RWPE1 (cell line): ENCODE measurements at regions not wholly inside any gene's neighbourhood (a gene's known extent, or its start where the extent isn't known, plus 50 kb on each side); places are given as distances from the start of the nearest gene placed in this dataset.

ENCODE experiments used
- CTCF ChIA-PET: fragments of 350-600 bp; sonication (Branson Sonifier 250); formaldehyde crosslinking; extraction: SDS; loops from one replicate; lab custom pipeline; 2021; lab: Yijun Ruan, JAX
- POLR2A ChIA-PET: fragments of 400-600 bp; formaldehyde crosslinking; extraction: SDS; loops from one replicate; lab custom pipeline; 2020; ENCODE audit warnings: antibody characterized with exemption; ENCODE audit not compliant: low non-redundant PET; lab: Yijun Ruan, JAX
- DNase-seq: peaks from one replicate; pipeline ENCODE4 v3.0.0; 2012; ENCODE audit warnings: low spot score
- H3K27ac ChIP-seq: fragments of 450-650 bp; 2 replicates; pipeline ENCODE4 v1.5.1; 2017
- CTCF ChIP-seq: fragments of 450-650 bp; conservative IDR thresholded peaks from 2 replicates; pipeline ENCODE4 v1.5.1; 2017; ENCODE audit warnings: low read depth, mild to moderate bottlenecking

DNA sequence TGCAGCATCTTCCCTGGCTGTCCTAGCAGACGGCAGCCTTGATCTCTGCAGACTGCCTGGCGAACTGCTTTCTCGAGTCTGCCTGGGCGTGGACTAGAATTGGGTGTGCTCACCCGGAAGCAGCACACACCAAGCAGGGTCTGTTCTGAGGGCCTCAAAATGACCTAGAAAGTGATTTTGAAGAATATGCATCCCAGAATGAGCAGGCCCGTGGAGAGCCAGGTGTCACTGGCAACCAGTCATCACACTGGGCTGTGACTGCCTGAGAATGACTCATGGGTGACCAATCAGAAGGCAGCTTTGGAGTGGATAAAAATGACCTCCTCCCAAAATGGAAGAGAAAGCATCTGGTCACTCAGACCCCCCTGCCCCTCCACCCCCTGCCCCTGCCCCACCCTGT, 114.9 kb upstream of the NECTIN1 start:
- POLR2A ChIA-PET = no interaction called here
- CTCF ChIA-PET = interaction anchor here (0.7 kb wide), 1 partner anchor 37 kb away, joined by 3 read pairs; no protein-coding TSS in a partner anchor
- peak; percentile 77 for DNase-seq
- no peak overlapping the region for H3K27ac ChIP-seq
- no peak for TF ChIP-seq CTCF

GRCh38 chr11:119842731-119843130, 113.7 kb upstream of the NECTIN1 start:
- CTCF ChIA-PET = no interaction called here
- no peak for DNase-seq
- POLR2A ChIA-PET = no interaction called here
- no peak overlapping the region for H3K27ac ChIP-seq
- no peak for TF ChIP-seq CTCF

DNA sequence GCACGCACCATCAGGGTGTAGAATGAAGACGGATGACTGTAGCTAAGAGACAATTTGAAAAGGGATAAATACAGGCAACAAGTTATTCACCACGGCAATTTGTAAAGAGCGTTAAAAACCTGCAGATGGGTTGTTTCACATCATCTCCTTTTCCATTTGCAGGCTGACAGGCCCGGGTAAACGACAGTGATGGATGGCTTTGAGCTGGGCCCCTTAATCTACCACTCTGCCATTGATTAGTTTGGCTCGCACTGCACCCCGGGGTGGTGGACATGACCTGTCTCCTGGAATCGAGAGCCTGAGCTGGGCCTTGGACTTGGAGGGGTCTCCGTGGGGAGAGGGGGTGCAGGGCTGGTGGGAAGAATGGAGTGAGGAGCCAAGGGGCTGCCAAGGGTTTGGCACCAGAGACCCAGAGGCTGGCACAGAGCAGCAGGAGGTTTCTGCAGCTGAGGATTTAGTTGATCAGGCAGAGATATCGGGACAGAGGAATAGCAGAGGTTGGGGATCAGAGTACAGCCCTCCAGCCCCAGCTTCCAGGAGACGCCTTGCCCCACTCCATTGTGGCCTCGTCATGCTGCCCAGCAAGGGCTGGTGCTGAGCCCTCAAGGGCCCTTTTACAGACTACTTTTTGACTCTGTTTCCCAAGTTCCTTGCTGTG, 110.6 kb upstream of the NECTIN1 start:
- ChIA-PET CTCF (no interaction called here), POLR2A (no interaction called here)
- TF ChIP-seq CTCF = no peak
- H3K27ac ChIP-seq = no peak overlapping the region
- DNase-seq = no peak

GRCh38 chr11:119835753-119836152, 106.8 kb upstream of the NECTIN1 start:
- no peak for DNase-seq
- CTCF ChIA-PET = no interaction called here
- no peak overlapping the region for H3K27ac ChIP-seq
- POLR2A ChIA-PET = no interaction called here
- TF ChIP-seq CTCF = no peak

GRCh38 chr11:119832202-119832935, 103.4 kb upstream of the NECTIN1 start:
- no peak for TF ChIP-seq CTCF
- DNase-seq = no peak
- ChIA-PET POLR2A (no interaction called here), CTCF (no interaction called here)
- no peak overlapping the region for H3K27ac ChIP-seq

DNA sequence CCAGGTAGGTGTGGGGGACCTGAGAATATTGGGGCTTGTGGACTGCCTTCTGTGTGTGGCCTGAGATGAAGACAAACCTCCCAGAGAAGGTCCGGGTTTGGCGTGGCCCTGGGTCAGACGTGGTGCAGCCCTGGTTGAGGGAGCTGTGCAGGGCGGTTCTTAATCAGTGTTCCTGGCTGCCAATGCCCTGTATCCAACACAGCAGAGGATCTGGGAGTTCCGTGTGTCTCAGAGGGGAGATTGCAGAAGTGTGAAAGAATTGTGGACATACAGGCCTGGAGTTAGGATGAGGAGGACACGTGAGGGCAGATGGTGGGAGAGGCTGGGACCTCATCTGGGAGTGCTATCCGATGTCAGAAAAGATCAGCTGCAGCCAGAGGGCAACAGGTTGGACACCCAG, 102.0 kb upstream of the NECTIN1 start:
- DNase-seq = no peak
- POLR2A ChIA-PET = no interaction called here
- no peak overlapping the region for H3K27ac ChIP-seq
- no peak for TF ChIP-seq CTCF
- CTCF ChIA-PET = no interaction called here
